GM12878 (cell line): ENCODE measurements at regions not wholly inside any gene's neighbourhood (a gene's known extent, or its start where the extent isn't known, plus 50 kb on each side); places are given as distances from the start of the nearest gene placed in this dataset.

Source experiments
- ETV6 ChIP-seq, 2 experiments: fragments of 450-650 bp in 1 of 2; IDR thresholded peaks in 1 of 2; conservative IDR thresholded peaks in 1 of 2; 2 replicates each; pipeline ENCODE4 v1.6.1; 2014; ENCODE audit warnings: antibody characterized with exemption in 1 of 2, borderline replicate concordance in 1 of 2, low read depth in 1 of 2, mild to moderate bottlenecking in 1 of 2, moderate library complexity in 1 of 2
- EZH2 ChIP-seq: IDR thresholded peaks from 2 replicates; pipeline ENCODE4 v1.6.1; 2012; ENCODE audit warnings: low read depth, mild to moderate bottlenecking, control low read depth, inconsistent platforms, low read length, borderline replicate concordance; ENCODE audit not compliant: control insufficient read depth
- FOXK2 ChIP-seq: fragments of 450-650 bp; IDR thresholded peaks from 2 replicates; pipeline ENCODE4 v1.6.1; 2017; ENCODE audit warnings: mild to moderate bottlenecking, moderate library complexity
- IKZF1 ChIP-seq: fragments of 450-650 bp; conservative IDR thresholded peaks from 2 replicates; pipeline ENCODE4 v1.6.1; 2017; ENCODE audit warnings: antibody characterized with exemption, mild to moderate bottlenecking
- MYC ChIP-seq: IDR thresholded peaks from 2 replicates; pipeline ENCODE4 v1.6.1; 2011; ENCODE audit warnings: mild to moderate bottlenecking, low read length, moderate library complexity, inconsistent platforms; ENCODE audit not compliant: insufficient read depth, insufficient replicate concordance, insufficient read length, severe bottlenecking
- NFIC ChIP-seq: IDR thresholded peaks from 2 replicates; pipeline ENCODE4 v1.6.1; 2012; ENCODE audit warnings: low read depth, mild to moderate bottlenecking, inconsistent platforms, low read length, moderate library complexity
- POLR2A ChIP-seq: IDR thresholded peaks from 2 replicates; pipeline ENCODE4 v1.6.1; 2011; ENCODE audit warnings: low read depth, mild to moderate bottlenecking, low read length
- POLR2AphosphoS5 ChIP-seq: IDR thresholded peaks from 2 replicates; pipeline ENCODE4 v1.6.1; 2011; ENCODE audit warnings: mild to moderate bottlenecking, low read length, inconsistent platforms
- TBL1XR1 ChIP-seq: IDR thresholded peaks from 2 replicates; pipeline ENCODE4 v1.6.1; 2012; ENCODE audit warnings: low read depth, low read length, improper control_type of control experiment
- YY1 ChIP-seq: IDR thresholded peaks from 2 replicates; pipeline ENCODE4 v1.6.1; 2011; ENCODE audit warnings: low read depth, mild to moderate bottlenecking, low read length
- ZZZ3 ChIP-seq: IDR thresholded peaks from 2 replicates; pipeline ENCODE4 v1.6.1; 2011; ENCODE audit warnings: low read depth; ENCODE audit not compliant: control insufficient read depth, insufficient read length
- TF ChIP-seq, protein P1 (sequence below): IDR thresholded peaks from 2 replicates; pipeline ENCODE4 v1.6.1; 2012; ENCODE audit warnings: low read depth, low read length, improper control_type of control experiment
- TF ChIP-seq, protein P2 (sequence below), 3 experiments: IDR thresholded peaks in 2 of 3; conservative IDR thresholded peaks in 1 of 3; 2 replicates each; pipeline ENCODE4 v1.5.1; 2011; ENCODE audit warnings: low read depth in 3 of 3, low read length in 3 of 3, mild to moderate bottlenecking in 3 of 3, control low read depth in 2 of 3, moderate library complexity in 2 of 3, inconsistent platforms in 1 of 3, mixed read lengths in 1 of 3; ENCODE audit not compliant: control insufficient read depth in 2 of 3, insufficient read depth in 1 of 3; ENCODE audit errors: extremely low read depth in 1 of 3
- TF ChIP-seq, protein P3 (sequence below): IDR thresholded peaks from 2 replicates; pipeline ENCODE4 v1.6.1; 2011; ENCODE audit warnings: borderline replicate concordance, low read depth, mild to moderate bottlenecking, moderate library complexity, low read length; ENCODE audit not compliant: insufficient read depth, poor library complexity, severe bottlenecking

DNA sequence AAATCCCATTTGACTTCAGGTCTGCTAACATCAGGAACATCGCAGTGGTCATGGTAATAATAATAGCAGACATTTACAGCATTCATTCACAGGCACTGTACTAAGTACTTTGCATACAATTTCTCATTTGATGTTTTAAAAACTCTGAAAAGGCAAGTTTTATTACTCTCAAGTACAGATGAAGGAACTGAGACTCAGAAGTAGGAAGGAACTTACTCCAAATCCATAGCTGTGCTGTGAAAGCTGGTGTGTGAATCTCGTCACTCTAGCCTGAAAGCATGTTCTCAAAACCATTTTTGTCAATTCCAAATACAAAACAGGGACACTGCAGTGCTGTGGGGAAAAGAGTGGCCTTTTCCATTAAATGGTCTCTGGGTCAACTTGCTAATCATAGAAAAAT lies 179.9 kb downstream of the FAM43A start:
- TF ChIP-seq, protein P1, sequence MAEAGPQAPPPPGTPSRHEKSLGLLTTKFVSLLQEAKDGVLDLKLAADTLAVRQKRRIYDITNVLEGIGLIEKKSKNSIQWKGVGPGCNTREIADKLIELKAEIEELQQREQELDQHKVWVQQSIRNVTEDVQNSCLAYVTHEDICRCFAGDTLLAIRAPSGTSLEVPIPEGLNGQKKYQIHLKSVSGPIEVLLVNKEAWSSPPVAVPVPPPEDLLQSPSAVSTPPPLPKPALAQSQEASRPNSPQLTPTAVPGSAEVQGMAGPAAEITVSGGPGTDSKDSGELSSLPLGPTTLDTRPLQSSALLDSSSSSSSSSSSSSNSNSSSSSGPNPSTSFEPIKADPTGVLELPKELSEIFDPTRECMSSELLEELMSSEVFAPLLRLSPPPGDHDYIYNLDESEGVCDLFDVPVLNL = no peak
- no peak for TF ChIP-seq IKZF1
- no peak for TF ChIP-seq ZZZ3
- TF ChIP-seq POLR2AphosphoS5 = no peak
- TF ChIP-seq EZH2 = no peak
- TF ChIP-seq YY1 = no peak
- TF ChIP-seq, protein P2, sequence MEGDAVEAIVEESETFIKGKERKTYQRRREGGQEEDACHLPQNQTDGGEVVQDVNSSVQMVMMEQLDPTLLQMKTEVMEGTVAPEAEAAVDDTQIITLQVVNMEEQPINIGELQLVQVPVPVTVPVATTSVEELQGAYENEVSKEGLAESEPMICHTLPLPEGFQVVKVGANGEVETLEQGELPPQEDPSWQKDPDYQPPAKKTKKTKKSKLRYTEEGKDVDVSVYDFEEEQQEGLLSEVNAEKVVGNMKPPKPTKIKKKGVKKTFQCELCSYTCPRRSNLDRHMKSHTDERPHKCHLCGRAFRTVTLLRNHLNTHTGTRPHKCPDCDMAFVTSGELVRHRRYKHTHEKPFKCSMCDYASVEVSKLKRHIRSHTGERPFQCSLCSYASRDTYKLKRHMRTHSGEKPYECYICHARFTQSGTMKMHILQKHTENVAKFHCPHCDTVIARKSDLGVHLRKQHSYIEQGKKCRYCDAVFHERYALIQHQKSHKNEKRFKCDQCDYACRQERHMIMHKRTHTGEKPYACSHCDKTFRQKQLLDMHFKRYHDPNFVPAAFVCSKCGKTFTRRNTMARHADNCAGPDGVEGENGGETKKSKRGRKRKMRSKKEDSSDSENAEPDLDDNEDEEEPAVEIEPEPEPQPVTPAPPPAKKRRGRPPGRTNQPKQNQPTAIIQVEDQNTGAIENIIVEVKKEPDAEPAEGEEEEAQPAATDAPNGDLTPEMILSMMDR (IDR thresholded peaks at IDR 0.05 in 2 of 3, conservative IDR thresholded peaks at IDR 0.05 in 1 of 3; ENCODE audit: control insufficient read depth in 2 of 3, extremely low read depth in 1 of 3, insufficient read depth in 1 of 3, low read depth in 3 of 3, low read length in 3 of 3) = no peak
- TF ChIP-seq POLR2A = no peak
- no peak for TF ChIP-seq ETV6 (conservative IDR thresholded peaks at IDR 0.05 in 1 of 2, IDR thresholded peaks at IDR 0.05 in 1 of 2; ENCODE audit: borderline replicate concordance in 1 of 2, low read depth in 1 of 2)
- no peak for TF ChIP-seq NFIC
- no peak for TF ChIP-seq FOXK2
- no peak for TF ChIP-seq MYC
- TF ChIP-seq, protein P3, sequence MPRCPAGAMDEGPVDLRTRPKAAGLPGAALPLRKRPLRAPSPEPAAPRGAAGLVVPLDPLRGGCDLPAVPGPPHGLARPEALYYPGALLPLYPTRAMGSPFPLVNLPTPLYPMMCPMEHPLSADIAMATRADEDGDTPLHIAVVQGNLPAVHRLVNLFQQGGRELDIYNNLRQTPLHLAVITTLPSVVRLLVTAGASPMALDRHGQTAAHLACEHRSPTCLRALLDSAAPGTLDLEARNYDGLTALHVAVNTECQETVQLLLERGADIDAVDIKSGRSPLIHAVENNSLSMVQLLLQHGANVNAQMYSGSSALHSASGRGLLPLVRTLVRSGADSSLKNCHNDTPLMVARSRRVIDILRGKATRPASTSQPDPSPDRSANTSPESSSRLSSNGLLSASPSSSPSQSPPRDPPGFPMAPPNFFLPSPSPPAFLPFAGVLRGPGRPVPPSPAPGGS = no peak
- TF ChIP-seq TBL1XR1 = no peak
